Osteoblast (primary cell): ENCODE measurements at regions not wholly inside any gene's neighbourhood (a gene's known extent, or its start where the extent isn't known, plus 50 kb on each side); places are given as distances from the start of the nearest gene placed in this dataset.

Experiments used
- DNase-seq: peaks from one replicate; pipeline ENCODE4 v3.0.0; 2011; ENCODE audit warnings: low spot score, mixed read lengths; ENCODE audit not compliant: insufficient read length; ENCODE audit errors: missing footprints
- H2AFZ ChIP-seq: 2 replicates; pipeline ENCODE4 v1.6.0; 2011; ENCODE audit warnings: mild to moderate bottlenecking, low read length
- H3K27ac ChIP-seq: 2 replicates; pipeline ENCODE4 v1.5.1; 2011; ENCODE audit warnings: mild to moderate bottlenecking, low read depth, low read length, moderate library complexity
- H3K27me3 ChIP-seq: 2 replicates; pipeline ENCODE4 v1.6.0; 2012; ENCODE audit warnings: mild to moderate bottlenecking, control low read depth, inconsistent platforms, low read length, moderate library complexity; ENCODE audit not compliant: insufficient read depth
- H3K36me3 ChIP-seq: 2 replicates; pipeline ENCODE4 v1.5.1; 2011; ENCODE audit warnings: mild to moderate bottlenecking, low read length, control low read depth, moderate library complexity; ENCODE audit not compliant: insufficient read depth
- H3K4me1 ChIP-seq: 2 replicates; pipeline ENCODE4 v1.5.1; 2011; ENCODE audit warnings: mild to moderate bottlenecking, low read length, control low read depth, moderate library complexity; ENCODE audit not compliant: insufficient read depth
- H3K4me2 ChIP-seq: 2 replicates; pipeline ENCODE4 v1.6.0; 2011; ENCODE audit warnings: mild to moderate bottlenecking, low read length; ENCODE audit not compliant: insufficient read depth
- H3K4me3 ChIP-seq: fragments of 200-600 bp; sonication (generic); 3 replicates; pipeline ENCODE4 v1.5.1; 2012; ENCODE audit warnings: mild to moderate bottlenecking, low read length, inconsistent platforms; ENCODE audit not compliant: insufficient read depth
- H3K79me2 ChIP-seq: 2 replicates; pipeline ENCODE4 v1.6.0; 2012; ENCODE audit warnings: mild to moderate bottlenecking, low read length, control low read depth, inconsistent platforms; ENCODE audit not compliant: insufficient read depth
- H3K9me3 ChIP-seq: 2 replicates; pipeline ENCODE4 v1.5.1; 2011; ENCODE audit warnings: low read depth, low read length, control low read depth
- H4K20me1 ChIP-seq: 2 replicates; pipeline ENCODE4 v1.6.0; 2012; ENCODE audit warnings: mild to moderate bottlenecking, low read length, control low read depth; ENCODE audit not compliant: insufficient read depth
- TF ChIP-seq, protein P1 (sequence below): IDR thresholded peaks from 2 replicates; pipeline ENCODE4 v1.5.1; 2011; ENCODE audit warnings: mild to moderate bottlenecking, low read depth, low read length, moderate library complexity; ENCODE audit errors: extremely low read depth

DNA sequence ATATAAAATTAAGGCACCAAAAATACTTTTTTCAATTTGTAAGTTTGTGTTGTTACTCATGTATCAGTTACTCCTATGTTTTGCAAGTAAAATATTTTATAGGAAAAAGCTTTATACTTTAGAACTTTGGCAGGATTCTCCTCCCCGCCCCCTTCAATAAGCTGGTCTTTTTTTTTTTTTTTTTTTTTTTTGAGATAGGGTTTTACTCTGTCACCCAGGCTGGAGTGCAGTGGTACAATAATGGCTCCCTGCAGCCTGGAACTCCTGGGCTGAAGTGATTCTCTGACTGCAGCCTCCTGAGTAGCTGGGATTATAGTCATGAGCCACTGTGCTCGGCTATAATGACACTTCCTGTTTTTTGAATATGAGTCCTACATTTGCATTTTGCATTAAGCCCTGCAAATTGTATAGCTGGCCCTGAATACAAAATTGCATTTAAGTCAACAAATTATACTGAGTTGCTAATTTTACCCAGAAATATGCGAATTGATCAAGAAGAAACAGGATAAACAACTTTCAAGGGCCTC, 192.9 kb downstream of the PIK3R1 start:
- Histone ChIP-seq H2AFZ (no peak overlapping the region), H3K79me2 (no peaks in the 10 kb centered on the region), H3K9me3 (no peaks in the 10 kb centered on the region), H3K27ac (no peak overlapping the region), H3K4me1 (peaks cover 28% of the 10 kb centered on the region), H3K36me3 (no peaks in the 10 kb centered on the region), H4K20me1 (no peaks in the 10 kb centered on the region), H3K4me3 (no peak overlapping the region), H3K4me2 (no peak overlapping the region), H3K27me3 (no peaks in the 10 kb centered on the region)
- DNase-seq, result no peak
- TF ChIP-seq, protein P1, sequence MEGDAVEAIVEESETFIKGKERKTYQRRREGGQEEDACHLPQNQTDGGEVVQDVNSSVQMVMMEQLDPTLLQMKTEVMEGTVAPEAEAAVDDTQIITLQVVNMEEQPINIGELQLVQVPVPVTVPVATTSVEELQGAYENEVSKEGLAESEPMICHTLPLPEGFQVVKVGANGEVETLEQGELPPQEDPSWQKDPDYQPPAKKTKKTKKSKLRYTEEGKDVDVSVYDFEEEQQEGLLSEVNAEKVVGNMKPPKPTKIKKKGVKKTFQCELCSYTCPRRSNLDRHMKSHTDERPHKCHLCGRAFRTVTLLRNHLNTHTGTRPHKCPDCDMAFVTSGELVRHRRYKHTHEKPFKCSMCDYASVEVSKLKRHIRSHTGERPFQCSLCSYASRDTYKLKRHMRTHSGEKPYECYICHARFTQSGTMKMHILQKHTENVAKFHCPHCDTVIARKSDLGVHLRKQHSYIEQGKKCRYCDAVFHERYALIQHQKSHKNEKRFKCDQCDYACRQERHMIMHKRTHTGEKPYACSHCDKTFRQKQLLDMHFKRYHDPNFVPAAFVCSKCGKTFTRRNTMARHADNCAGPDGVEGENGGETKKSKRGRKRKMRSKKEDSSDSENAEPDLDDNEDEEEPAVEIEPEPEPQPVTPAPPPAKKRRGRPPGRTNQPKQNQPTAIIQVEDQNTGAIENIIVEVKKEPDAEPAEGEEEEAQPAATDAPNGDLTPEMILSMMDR, result no peak

DNA sequence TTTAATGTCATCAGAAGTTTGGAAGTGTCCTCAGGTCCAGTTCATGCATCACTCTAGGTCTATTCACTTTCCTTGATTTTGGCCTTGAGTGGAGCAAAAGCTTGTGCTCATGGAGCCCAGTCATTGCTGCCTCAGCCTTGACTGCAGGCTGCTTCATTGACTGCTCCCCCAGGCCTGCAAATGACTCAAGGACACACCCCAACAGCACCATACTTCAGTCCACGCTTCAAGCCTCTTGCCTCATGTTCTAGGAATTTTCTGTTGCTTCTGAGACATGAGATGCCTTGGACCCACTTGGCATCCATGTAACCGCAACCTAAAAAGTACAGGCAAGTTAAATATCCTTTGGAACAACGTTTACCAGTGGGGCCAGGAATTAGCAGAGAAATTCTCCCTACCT, 193.7 kb downstream of the PIK3R1 start:
- Histone ChIP-seq H3K36me3 (no peaks in the 10 kb centered on the region), H3K4me2 (peak overlapping the region; percentile 34), H3K27me3 (no peaks in the 10 kb centered on the region), H3K4me1 (peaks cover 22% of the 10 kb centered on the region), H3K79me2 (no peaks in the 10 kb centered on the region), H3K9me3 (no peaks in the 10 kb centered on the region), H3K27ac (peak overlapping the region; percentile 15), H3K4me3 (no peak overlapping the region), H4K20me1 (no peaks in the 10 kb centered on the region), H2AFZ (peak overlapping the region; percentile 18)
- TF ChIP-seq, protein P1, result no peak
- DNase-seq, result peak; percentile 52

DNA sequence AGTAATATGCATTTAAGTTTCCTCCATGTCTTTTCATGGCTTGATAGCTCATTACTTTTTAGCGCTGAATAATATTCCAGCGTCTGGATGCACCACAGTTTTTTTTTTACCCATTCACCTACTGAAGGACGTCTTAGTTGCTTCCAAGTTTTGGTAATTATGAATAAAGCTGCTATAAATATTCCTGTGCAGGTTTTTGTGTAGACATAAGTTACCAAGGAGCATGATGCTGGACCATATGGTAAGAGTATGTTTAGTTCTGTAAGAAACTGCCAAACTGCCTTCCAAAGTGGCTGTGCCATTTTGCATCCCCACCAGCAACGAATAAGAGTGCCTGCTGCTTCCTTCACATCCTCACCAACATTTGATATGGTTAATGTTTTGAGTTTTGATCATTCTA, 195.6 kb downstream of the PIK3R1 start:
- no peaks in the 10 kb centered on the region for H3K79me2 ChIP-seq
- no peak overlapping the region for H2AFZ ChIP-seq
- no peak overlapping the region for H3K27ac ChIP-seq
- TF ChIP-seq, protein P1, result no peak
- no peaks in the 10 kb centered on the region for H3K36me3 ChIP-seq
- H3K4me3 ChIP-seq, result no peak overlapping the region
- H3K9me3 ChIP-seq, result no peaks in the 10 kb centered on the region
- H3K4me2 ChIP-seq, result no peak overlapping the region
- H3K27me3 ChIP-seq, result no peaks in the 10 kb centered on the region
- DNase-seq, result no peak
- peaks cover 8% of the 10 kb centered on the region for H3K4me1 ChIP-seq
- H4K20me1 ChIP-seq, result no peaks in the 10 kb centered on the region

DNA sequence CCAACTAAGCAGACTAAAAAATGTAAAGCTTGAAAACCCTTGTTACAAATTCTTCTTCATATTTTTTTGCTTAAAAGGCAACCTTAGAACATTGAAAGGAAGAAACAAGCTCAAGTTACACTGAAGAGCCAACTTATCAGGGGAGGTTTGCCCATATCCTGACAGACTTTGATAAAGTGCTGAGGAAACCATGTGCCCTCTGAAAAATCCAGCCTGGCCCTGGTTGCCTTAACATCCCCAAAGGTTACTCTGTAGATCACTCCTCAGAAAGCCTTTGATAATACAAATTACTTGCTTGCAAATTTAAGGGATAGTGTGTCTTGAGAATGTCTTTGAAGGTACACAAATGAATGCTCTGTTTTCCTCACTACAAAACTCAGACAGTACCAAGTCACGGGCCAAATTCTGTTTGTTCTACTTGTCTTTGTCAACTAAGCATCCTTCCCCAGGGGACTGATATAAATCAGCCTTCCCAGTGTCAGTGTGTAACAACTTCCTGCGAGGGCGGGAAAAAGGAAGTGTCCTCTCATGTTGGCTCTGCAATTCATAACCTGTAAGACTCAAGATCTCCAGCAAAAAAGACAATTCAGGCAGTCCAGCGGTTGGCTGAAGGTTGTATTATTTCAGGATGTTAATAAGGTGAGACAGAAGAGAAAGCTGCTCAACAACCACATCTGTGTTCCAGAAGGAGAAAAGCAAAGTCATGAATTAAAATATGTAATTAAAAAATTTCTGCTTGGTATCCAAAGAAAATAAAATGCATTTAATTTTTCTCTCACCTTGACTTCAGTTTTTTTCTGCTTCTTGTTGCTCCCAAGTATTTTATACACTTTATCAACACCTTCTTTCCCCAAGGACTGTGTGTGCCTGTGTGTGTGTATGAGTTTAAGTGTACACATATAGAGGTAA, 199.9 kb downstream of the PIK3R1 start:
- Histone ChIP-seq H3K9me3 (no peaks in the 10 kb centered on the region), H3K4me3 (no peak overlapping the region), H3K4me2 (no peak overlapping the region), H3K27me3 (no peaks in the 10 kb centered on the region), H4K20me1 (no peaks in the 10 kb centered on the region), H2AFZ (peak overlapping the region; percentile 64), H3K4me1 (peaks cover 25% of the 10 kb centered on the region), H3K27ac (no peak overlapping the region), H3K36me3 (no peaks in the 10 kb centered on the region), H3K79me2 (no peaks in the 10 kb centered on the region)
- no peak for DNase-seq
- TF ChIP-seq, protein P1, result no peak
